GM12892 (cell line): ENCODE measurements at regions not wholly inside any gene's neighbourhood (a gene's known extent, or its start where the extent isn't known, plus 50 kb on each side); places are given as distances from the start of the nearest gene placed in this dataset.

Experiments used
- POLR2A ChIP-seq: IDR thresholded peaks from 2 replicates; pipeline ENCODE4 v1.6.1; 2011; ENCODE audit warnings: low read depth, low read length, control low read depth
- TAF1 ChIP-seq: IDR thresholded peaks from 2 replicates; pipeline ENCODE4 v1.6.1; 2011; ENCODE audit warnings: low read depth, mild to moderate bottlenecking, control low read depth, low read length, borderline replicate concordance

DNA sequence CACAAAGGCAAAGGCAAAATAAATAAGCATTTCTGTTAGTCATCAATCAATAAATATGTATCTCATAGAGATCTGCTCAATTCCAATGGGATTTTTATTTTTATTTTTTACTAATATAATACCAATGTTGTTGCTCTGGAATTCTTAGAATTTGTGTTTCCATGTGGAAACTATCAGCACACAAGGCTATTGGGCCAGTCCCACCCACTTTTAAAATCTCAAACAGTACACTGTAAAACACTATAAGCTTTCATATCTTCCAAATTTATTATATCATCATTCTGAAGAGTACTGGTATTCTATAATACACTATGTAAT lies 563.8 kb upstream of the MARCKS start:
- TF ChIP-seq POLR2A = no peak
- no peak for TF ChIP-seq TAF1
